ENCODE measurements at regions not wholly inside any gene's neighbourhood (a gene's known extent, or its start where the extent isn't known, plus 50 kb on each side); places are given as distances from the start of the nearest gene placed in this dataset.

DNA sequence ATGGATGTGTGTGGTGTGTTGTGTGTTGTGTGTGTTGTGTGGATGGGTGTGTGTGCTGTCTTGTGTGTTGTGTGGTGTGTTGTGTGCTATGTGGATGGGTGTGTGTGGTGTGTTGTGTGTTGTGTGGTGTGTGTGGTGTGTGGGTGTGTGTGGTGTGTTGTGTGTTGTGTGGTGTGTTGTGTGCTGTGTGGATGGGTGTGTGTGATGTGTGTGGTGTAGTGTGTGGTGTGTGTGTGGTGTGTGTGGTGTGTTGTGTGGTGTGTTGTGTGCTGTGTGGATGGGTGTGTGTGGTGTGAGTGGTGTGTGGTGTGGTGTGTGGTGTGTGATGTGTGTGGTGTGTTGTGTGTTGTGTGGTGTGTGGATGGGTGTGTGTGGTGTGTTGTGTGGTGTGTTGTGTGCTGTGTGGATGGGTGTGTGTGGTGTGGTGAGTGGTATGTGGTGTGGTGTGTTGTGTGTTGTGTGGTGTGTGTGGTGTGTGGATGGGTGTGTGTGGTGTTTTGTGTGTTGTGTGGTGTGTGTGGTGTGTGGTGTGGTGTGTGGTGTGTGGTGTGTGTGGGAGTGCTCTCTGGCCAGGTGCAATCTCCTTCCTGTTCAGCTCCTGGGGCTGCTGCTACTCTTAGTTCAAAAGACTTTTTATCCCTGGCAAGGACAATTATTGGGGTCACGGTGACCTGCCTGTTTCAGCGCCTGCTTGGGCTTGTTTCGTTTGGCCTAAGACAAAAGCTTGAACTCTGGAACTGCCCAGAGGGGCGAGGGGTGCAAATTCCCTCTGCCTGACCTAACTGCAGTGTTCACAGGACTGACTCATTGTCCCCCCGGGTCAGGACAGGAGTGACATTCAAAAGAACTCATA is 101.1 kb downstream of the UBIAD1 start:
- DNase-seq (ENCODE audit: low read depth in 2 of 2): no peak

- no peak for DNase-seq (ENCODE audit: low read depth in 2 of 2)
These were observed 101.7 kb downstream of the UBIAD1 start for GRCh38 chr1:11374748-11375110.

DNA sequence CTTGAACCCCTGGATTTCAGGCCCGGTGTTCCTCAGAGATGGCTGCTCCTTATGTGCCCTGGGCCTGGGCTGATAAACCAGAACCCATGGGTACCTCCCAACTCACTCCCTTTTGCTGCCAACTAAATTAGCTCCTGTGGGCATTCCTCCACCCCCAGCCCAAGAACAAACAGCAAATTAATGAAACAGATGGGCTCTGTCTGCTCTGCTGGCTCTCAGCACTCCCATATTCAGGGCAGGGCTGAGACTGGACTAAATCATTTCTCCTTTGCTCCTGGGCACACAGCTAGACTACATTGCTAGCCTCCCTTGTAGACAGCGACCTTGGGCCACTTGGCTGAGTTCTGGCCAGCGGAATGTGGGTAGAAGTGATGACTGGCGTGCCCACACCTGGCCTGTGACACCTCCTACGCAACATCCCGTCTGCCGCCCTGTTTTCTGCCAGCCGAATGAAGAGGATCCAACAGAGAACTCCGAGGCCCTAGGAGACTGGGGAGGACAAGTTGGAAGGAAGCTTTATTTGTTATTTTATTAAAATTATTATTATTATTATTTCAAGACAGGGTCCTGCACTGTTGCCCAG is 101.9 kb upstream of the DISP3 start:
- no peak for DNase-seq (ENCODE audit: low read depth in 2 of 2)

GRCh38 chr1:11377954-11378353 is 101.0 kb upstream of the DISP3 start:
- no peak for DNase-seq (ENCODE audit: low read depth in 2 of 2)

DNA sequence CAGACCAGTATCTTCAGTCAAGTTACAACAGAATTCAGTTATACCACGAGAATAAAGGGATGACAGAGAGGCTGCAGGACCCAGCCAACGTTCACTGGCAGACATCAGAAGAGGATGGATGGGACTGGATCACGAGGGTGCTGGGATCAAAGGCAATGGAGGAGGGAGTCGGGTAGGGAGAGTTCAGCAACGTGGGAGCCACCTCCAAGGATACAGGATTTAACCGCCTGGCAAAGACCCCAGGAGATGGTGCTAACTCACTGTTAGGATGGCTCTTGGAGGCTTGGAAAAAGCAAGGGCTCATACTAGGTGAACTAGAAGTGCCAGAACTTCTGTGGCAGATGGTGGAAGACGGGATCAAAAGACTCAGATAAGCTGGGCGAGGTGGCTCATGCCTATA is 99.1 kb upstream of the DISP3 start:
- no peak for DNase-seq (ENCODE audit: low read depth in 2 of 2)

GRCh38 chr1:11380500-11380899 is 98.5 kb upstream of the DISP3 start:
- no peak for DNase-seq (ENCODE audit: low read depth in 2 of 2)

- DNase-seq (ENCODE audit: low read depth in 2 of 2): no peak
These were observed 95.3 kb upstream of the DISP3 start for GRCh38 chr1:11383553-11384169.

GRCh38 chr1:11384170-11384554 is 94.8 kb upstream of the DISP3 start:
- DNase-seq (ENCODE audit: low read depth in 2 of 2): peak; percentile 8 to 75

DNA sequence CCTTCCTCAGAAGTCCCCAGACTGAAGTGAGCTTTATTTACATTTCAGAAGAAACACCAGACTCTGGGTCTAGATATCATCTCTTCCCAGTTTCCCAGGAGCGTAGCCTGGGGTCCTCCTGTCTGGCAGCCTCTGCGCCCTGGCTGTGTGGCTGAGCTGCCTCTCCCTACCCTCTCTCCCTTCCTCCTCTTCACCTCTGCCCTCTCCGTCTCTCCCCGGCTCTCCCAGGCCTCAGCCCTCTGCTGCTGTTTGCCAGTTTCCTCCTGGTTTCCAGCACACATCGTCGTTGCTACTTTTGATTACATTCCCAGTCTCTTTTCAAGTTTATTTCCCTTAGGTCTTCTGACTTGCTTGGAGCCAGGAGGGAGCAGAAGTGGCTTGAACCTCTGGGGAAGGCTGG is 91.1 kb upstream of the DISP3 start:
- no peak for DNase-seq (ENCODE audit: low read depth in 2 of 2)

DNA sequence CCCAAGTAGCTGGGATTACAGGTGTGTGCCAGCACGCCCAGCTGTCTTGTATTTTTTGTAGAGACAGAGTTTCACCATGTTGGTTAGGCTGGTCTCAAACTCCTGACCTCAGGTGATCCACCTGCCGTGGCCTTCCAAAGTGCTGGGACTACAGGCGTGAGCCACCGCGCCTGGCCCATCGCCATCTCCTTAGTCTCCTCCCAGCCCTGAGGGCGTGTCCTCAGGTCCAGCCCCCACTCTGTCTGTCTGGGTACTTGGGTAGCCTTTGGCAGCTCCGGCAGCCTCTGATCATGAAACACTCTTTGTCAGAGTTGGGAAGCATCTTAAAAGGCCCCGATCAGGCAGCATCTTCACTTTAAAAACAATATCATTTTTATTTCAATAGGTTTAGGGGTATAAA is 90.3 kb upstream of the DISP3 start:
- no peak for DNase-seq (ENCODE audit: low read depth in 2 of 2)

- no peak for DNase-seq (ENCODE audit: low read depth in 2 of 2)
These were observed 87.6 kb upstream of the DISP3 start for GRCh38 chr1:11391327-11391726.

DNA sequence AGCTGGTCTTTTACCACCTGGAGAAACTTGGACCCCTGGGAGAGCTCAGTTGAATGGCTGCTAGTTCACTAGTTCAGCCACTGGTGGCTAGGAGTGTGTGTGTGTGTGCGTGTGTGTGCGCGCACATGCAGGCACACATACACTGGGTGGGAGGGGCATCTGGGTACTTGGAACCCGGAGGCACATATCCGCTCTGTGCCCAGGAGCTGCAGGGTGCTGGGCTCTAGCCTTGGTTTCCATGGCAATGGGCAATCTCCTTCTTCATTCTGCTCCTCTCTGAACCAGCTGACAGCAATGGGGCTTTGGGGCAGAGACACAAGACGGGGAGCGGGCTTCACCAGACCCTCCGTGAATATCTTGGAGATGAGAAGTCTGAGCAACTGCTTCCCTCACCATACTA is 87.1 kb upstream of the DISP3 start:
- no peak for DNase-seq (ENCODE audit: low read depth in 2 of 2)

GRCh38 chr1:11394592-11395245 is 84.2 kb upstream of the DISP3 start:
- DNase-seq (ENCODE audit: low read depth in 2 of 2): no peak

GRCh38 chr1:11395616-11396015 is 83.3 kb upstream of the DISP3 start:
- DNase-seq (ENCODE audit: low read depth in 2 of 2): no peak

- no peak for DNase-seq (ENCODE audit: low read depth in 2 of 2)
These were observed 81.6 kb upstream of the DISP3 start for GRCh38 chr1:11397151-11397901.

GRCh38 chr1:11399250-11399649 is 79.7 kb upstream of the DISP3 start:
- no peak for DNase-seq (ENCODE audit: low read depth in 2 of 2)

DNA sequence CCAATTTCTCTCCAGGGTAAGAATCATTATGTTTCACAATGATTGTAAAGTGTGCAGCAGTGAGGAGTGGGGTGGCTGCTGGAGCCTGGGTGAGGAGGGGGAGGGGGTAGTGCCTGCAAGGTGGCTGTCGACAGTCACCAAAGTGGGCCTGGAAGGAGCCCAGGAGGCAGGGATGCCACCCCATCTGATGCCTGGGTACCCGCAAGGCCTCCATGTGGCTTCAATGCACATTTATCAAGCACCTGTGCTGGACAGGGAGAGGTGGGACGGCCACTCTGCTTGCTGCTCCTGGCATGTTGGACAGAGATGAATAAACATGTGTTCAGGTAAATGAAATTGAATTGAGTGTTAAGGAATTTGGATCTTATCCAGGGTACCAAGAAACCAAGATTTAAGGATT is 78.8 kb upstream of the DISP3 start:
- DNase-seq (ENCODE audit: low read depth in 2 of 2): no peak

- DNase-seq (ENCODE audit: low read depth in 2 of 2): no peak
These were observed 78.4 kb upstream of the DISP3 start for GRCh38 chr1:11400567-11400966.

- DNase-seq (ENCODE audit: low read depth in 2 of 2): no peak
These were observed 72.1 kb upstream of the DISP3 start for GRCh38 chr1:11406845-11407244.

- no peak for DNase-seq (ENCODE audit: low read depth in 2 of 2)
These were observed 71.5 kb upstream of the DISP3 start for GRCh38 chr1:11407301-11407994.

GRCh38 chr1:11412141-11412540 is 66.8 kb upstream of the DISP3 start:
- DNase-seq (ENCODE audit: low read depth in 2 of 2): no peak

Measured in lung microvascular endothelial cell (primary cell).